NCI-H2107 (cell line): ENCODE measurements at regions not wholly inside any gene's neighbourhood (a gene's known extent, or its start where the extent isn't known, plus 50 kb on each side); places are given as distances from the start of the nearest gene placed in this dataset.
A peak's percentile ranks its signal among the peaks of the same experiment; 100 is the strongest.

Experiments
- DNase-seq: peaks from one replicate; lab custom pipeline; 2025; lab: John Stamatoyannopoulos, UW

GRCh38 chr7:91630581-91631380, 249.7 kb downstream of the MTERF1 start:
- no peak for DNase-seq

GRCh38 chr7:91632234-91632940, 248.1 kb downstream of the MTERF1 start:
- no peak for DNase-seq

- DNase-seq: no peak
Measured at GRCh38 chr7:91633013-91633441, 247.5 kb downstream of the MTERF1 start.

GRCh38 chr7:91634485-91635177, 245.9 kb downstream of the MTERF1 start:
- DNase-seq: peak; percentile 52

GRCh38 chr7:91636129-91636724, 244.3 kb downstream of the MTERF1 start:
- DNase-seq: no peak

- DNase-seq: no peak
Measured at GRCh38 chr7:91636728-91637127, 243.8 kb downstream of the MTERF1 start.

GRCh38 chr7:91644256-91644655, 236.2 kb downstream of the MTERF1 start:
- DNase-seq: no peak

GRCh38 chr7:91645542-91645941, 235.0 kb downstream of the MTERF1 start:
- DNase-seq: no peak

GRCh38 chr7:91651986-91652385, 228.5 kb downstream of the MTERF1 start:
- DNase-seq: no peak

GRCh38 chr7:91653286-91653685, 227.2 kb downstream of the MTERF1 start:
- DNase-seq: no peak

GRCh38 chr7:91655656-91656055, 224.8 kb downstream of the MTERF1 start:
- DNase-seq: no peak

- no peak for DNase-seq
Measured at GRCh38 chr7:91656541-91657482, 223.7 kb downstream of the MTERF1 start.

GRCh38 chr7:91657483-91658071, 222.9 kb downstream of the MTERF1 start:
- DNase-seq: no peak

- DNase-seq: no peak
Measured at GRCh38 chr7:91659096-91659495, 221.4 kb downstream of the MTERF1 start.

- no peak for DNase-seq
Measured at GRCh38 chr7:91660734-91661356, 219.7 kb downstream of the MTERF1 start.

- DNase-seq: no peak
Measured at GRCh38 chr7:91661727-91662126, 218.8 kb downstream of the MTERF1 start.

- no peak for DNase-seq
Measured at GRCh38 chr7:91668217-91668616, 212.3 kb downstream of the MTERF1 start.

- no peak for DNase-seq
Measured at GRCh38 chr7:91671245-91671644, 209.3 kb downstream of the MTERF1 start.

GRCh38 chr7:91674470-91674869, 206.0 kb downstream of the MTERF1 start:
- DNase-seq: no peak

GRCh38 chr7:91681718-91682117, 198.8 kb downstream of the MTERF1 start:
- no peak for DNase-seq
